ENCODE measurements at regions not wholly inside any gene's neighbourhood (a gene's known extent, or its start where the extent isn't known, plus 50 kb on each side); places are given as distances from the start of the nearest gene placed in this dataset.

DNA sequence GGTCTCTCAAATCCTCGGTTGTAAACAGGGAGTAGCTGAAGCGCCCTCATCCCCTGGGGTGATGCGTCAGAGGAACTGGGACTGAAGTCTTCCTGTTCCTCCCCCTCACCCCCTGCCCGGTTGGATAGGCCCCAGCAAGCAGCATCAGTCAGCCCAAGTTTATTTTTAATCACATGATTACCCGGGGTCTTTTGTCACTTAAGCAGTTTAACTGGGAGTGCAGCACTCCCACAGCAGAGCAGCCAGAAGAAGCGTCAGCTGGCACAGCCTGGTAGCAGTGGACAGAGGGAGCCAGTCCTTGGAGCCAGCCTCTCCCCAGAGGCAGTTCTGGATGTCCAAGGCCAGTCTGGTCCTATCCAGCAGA, 342.1 kb downstream of the CTTN start:
- TF ChIP-seq POLR2A (IDR thresholded peaks at IDR 0.05; ENCODE audit: low read length) (no peak), GATA1 (IDR thresholded peaks at IDR 0.05; ENCODE audit: low read depth, low read length) (no peak)

Data from erythroblast (primary cell).